H9 (cell line): ENCODE measurements at regions not wholly inside any gene's neighbourhood (a gene's known extent, or its start where the extent isn't known, plus 50 kb on each side); places are given as distances from the start of the nearest gene placed in this dataset.

Source experiments
- DNase-seq: peaks from one replicate; pipeline ENCODE4 v3.0.0-alpha.2; 2017
- H2AFZ ChIP-seq: one replicate; pipeline ENCODE4 v1.6.1; 2013; ENCODE audit warnings: mild to moderate bottlenecking, low read length, control low read depth, moderate library complexity
- H2AK5ac ChIP-seq: 2 replicates; pipeline ENCODE4 v1.6.1; 2013; ENCODE audit warnings: low read length, control low read depth, mixed read lengths; ENCODE audit not compliant: insufficient read length
- H2BK120ac ChIP-seq: one replicate; pipeline ENCODE4 v1.6.1; 2013; ENCODE audit warnings: low read depth, mild to moderate bottlenecking, low read length, control low read depth, inconsistent platforms; ENCODE audit not compliant: poor library complexity, severe bottlenecking
- H2BK12ac ChIP-seq: 2 replicates; pipeline ENCODE4 v1.6.1; 2013; ENCODE audit warnings: low read length, control low read depth, mixed read lengths, low read depth; ENCODE audit not compliant: insufficient read length
- H2BK15ac ChIP-seq: 2 replicates; pipeline ENCODE4 v1.6.1; 2013; ENCODE audit warnings: low read depth, low read length, control low read depth
- H2BK20ac ChIP-seq: one replicate; pipeline ENCODE4 v1.6.1; 2013; ENCODE audit warnings: low read depth, mild to moderate bottlenecking, low read length, control low read depth, inconsistent platforms; ENCODE audit not compliant: poor library complexity, severe bottlenecking
- H2BK5ac ChIP-seq: 2 replicates; pipeline ENCODE4 v1.6.1; 2013; ENCODE audit warnings: low read length, control low read depth, mixed read lengths; ENCODE audit not compliant: insufficient read length
- H3K14ac ChIP-seq: 2 replicates; pipeline ENCODE4 v1.6.1; 2013; ENCODE audit warnings: low read length, control low read depth; ENCODE audit not compliant: insufficient read depth
- H3K18ac ChIP-seq: 2 replicates; pipeline ENCODE4 v1.6.1; 2013; ENCODE audit warnings: low read depth, mild to moderate bottlenecking, mixed read lengths, low read length, control low read depth; ENCODE audit not compliant: insufficient read length
- H3K23ac ChIP-seq: 2 replicates; pipeline ENCODE4 v1.6.1; 2013; ENCODE audit warnings: low read length, control low read depth, mixed read lengths, low read depth; ENCODE audit not compliant: insufficient read length
- H3K23me2 ChIP-seq: 2 replicates; pipeline ENCODE4 v1.6.1; 2013; ENCODE audit warnings: low read depth, mild to moderate bottlenecking, mixed read lengths, low read length, control low read depth; ENCODE audit not compliant: insufficient read length, poor library complexity, severe bottlenecking
- H3K27ac ChIP-seq: 2 replicates; pipeline ENCODE4 v1.5.1; 2013; ENCODE audit warnings: low read length, control low read depth, mixed read lengths, low read depth; ENCODE audit not compliant: insufficient read length
- H3K27me3 ChIP-seq: 2 replicates; pipeline ENCODE4 v1.6.1; 2013; ENCODE audit warnings: low read length, control low read depth, inconsistent platforms; ENCODE audit not compliant: insufficient read depth
- H3K4ac ChIP-seq: 2 replicates; pipeline ENCODE4 v1.6.1; 2013; ENCODE audit warnings: low read depth, mild to moderate bottlenecking, control low read depth, inconsistent platforms, low read length, moderate library complexity
- H3K4me1 ChIP-seq: 2 replicates; pipeline ENCODE4 v1.6.1; 2013; ENCODE audit warnings: low read length, control low read depth, inconsistent platforms; ENCODE audit not compliant: insufficient read depth
- H3K4me2 ChIP-seq: 2 replicates; pipeline ENCODE4 v1.6.1; 2013; ENCODE audit warnings: low read length, control low read depth, mixed read lengths; ENCODE audit not compliant: insufficient read length, insufficient read depth
- H3K56ac ChIP-seq: 2 replicates; pipeline ENCODE4 v1.6.1; 2013; ENCODE audit warnings: low read depth, mild to moderate bottlenecking, mixed read lengths, low read length, control low read depth; ENCODE audit not compliant: insufficient read length
- H3K79me1 ChIP-seq: 2 replicates; pipeline ENCODE4 v1.6.1; 2013; ENCODE audit warnings: low read depth, mild to moderate bottlenecking, moderate library complexity, low read length, control low read depth, inconsistent platforms; ENCODE audit not compliant: insufficient read depth, poor library complexity, severe bottlenecking
- H3K79me2 ChIP-seq: 2 replicates; pipeline ENCODE4 v1.6.1; 2013; ENCODE audit warnings: low read length, control low read depth, inconsistent platforms; ENCODE audit not compliant: insufficient read depth
- H3K9ac ChIP-seq: 2 replicates; pipeline ENCODE4 v1.6.1; 2013; ENCODE audit warnings: low read length, control low read depth, mixed read lengths; ENCODE audit not compliant: insufficient read length; ENCODE audit errors: extremely low read depth
- H3K9me3 ChIP-seq: one replicate; pipeline ENCODE4 v1.6.1; 2013; ENCODE audit warnings: low read depth, low read length, inconsistent platforms; ENCODE audit not compliant: control insufficient read depth
- H3T11ph ChIP-seq: one replicate; pipeline ENCODE4 v1.6.1; 2013; ENCODE audit warnings: mild to moderate bottlenecking, low read length, control low read depth, inconsistent platforms
- H4K20me1 ChIP-seq: one replicate; pipeline ENCODE4 v1.6.1; 2013; ENCODE audit not compliant: control insufficient read depth, insufficient read length, insufficient read depth
- H4K5ac ChIP-seq: 2 replicates; pipeline ENCODE4 v1.6.1; 2013; ENCODE audit warnings: low read depth, mild to moderate bottlenecking, mixed read lengths, low read length, control low read depth; ENCODE audit not compliant: insufficient read length
- H4K8ac ChIP-seq: replicated peaks from 2 replicates; pipeline ENCODE4 v1.6.1; 2013; ENCODE audit warnings: low read length, control low read depth, mixed read lengths, low read depth; ENCODE audit not compliant: insufficient read length
- H4K91ac ChIP-seq: 2 replicates; pipeline ENCODE4 v1.6.1; 2013; ENCODE audit warnings: low read depth, mild to moderate bottlenecking, moderate library complexity, mixed read lengths, low read length, control low read depth; ENCODE audit not compliant: insufficient read length
- H3K27ac Mint-ChIP-seq, 3 experiments: 2 replicates in 2 of 3; 3 replicates in 1 of 3; pipeline ENCODE4 v1.8.0; 2020 to 2021; ENCODE audit warnings: mixed read lengths in 3 of 3, mild to moderate bottlenecking in 1 of 3, moderate library complexity in 1 of 3
- H3K27me3 Mint-ChIP-seq: 2 replicates; pipeline ENCODE4 v1.8.0; 2021; ENCODE audit warnings: low read depth, mild to moderate bottlenecking, moderate library complexity, mixed read lengths
- H3K36me3 Mint-ChIP-seq, 3 experiments: 2 replicates in 2 of 3; 3 replicates in 1 of 3; pipeline ENCODE4 v1.8.0; 2020 to 2021; ENCODE audit warnings: low read depth in 3 of 3, mixed read lengths in 3 of 3; ENCODE audit not compliant: insufficient read depth in 1 of 3
- H3K4me1 Mint-ChIP-seq, 2 experiments: 2 replicates each; pipeline ENCODE4 v1.8.0; 2020; ENCODE audit warnings: mixed read lengths in 2 of 2
- H3K4me3 Mint-ChIP-seq, 2 experiments: 2 replicates in 1 of 2; 3 replicates in 1 of 2; pipeline ENCODE4 v1.8.0; 2020 to 2021; ENCODE audit warnings: mild to moderate bottlenecking in 2 of 2, mixed read lengths in 2 of 2, moderate library complexity in 1 of 2
- H3K9me3 Mint-ChIP-seq, 2 experiments: 2 replicates in 1 of 2; 3 replicates in 1 of 2; pipeline ENCODE4 v1.8.0; 2020; ENCODE audit warnings: mild to moderate bottlenecking in 2 of 2, mixed read lengths in 2 of 2, moderate library complexity in 1 of 2
- CTCF ChIP-seq: fragments of 200-600 bp; sonication (generic); conservative IDR thresholded peaks from 3 replicates; pipeline ENCODE4 v1.8.0; 2021; ENCODE audit warnings: antibody characterized with exemption, mild to moderate bottlenecking
- WGBS: extraction: QIAGEN DNeasy Blood & Tissue Kit; methylation state at CpG from one replicate; pipeline ENCODE4 v1.1.7; 2013; ENCODE audit warnings: missing lambda C conversion rate, low lambda C conversion rate, mixed read lengths; ENCODE audit not compliant: insufficient read length; ENCODE audit errors: extremely low coverage; 5-methylcytosine and 5-hydroxymethylcytosine counted together

GRCh38 chr7:65800890-65801341 is 72.0 kb upstream of the VKORC1L1 start:
- Histone ChIP-seq H3K79me1 (no peaks in the 10 kb centered on the region), H4K20me1 (no peaks in the 10 kb centered on the region), H2BK20ac (no peak overlapping the region), H3K4ac (no peak overlapping the region), H4K8ac (no peak overlapping the region), H3K23me2 (no peaks in the 10 kb centered on the region), H3K56ac (no peak overlapping the region), H3K9ac (no peak overlapping the region), H3K4me1 (no peaks in the 10 kb centered on the region), H2BK5ac (no peak overlapping the region), H4K5ac (no peak overlapping the region), H3K18ac (no peak overlapping the region), H3K27ac (no peak overlapping the region), H2BK12ac (no peak overlapping the region), H3K79me2 (no peaks in the 10 kb centered on the region), H2AFZ (no peak overlapping the region), H3K23ac (no peak overlapping the region), H3T11ph (no peak overlapping the region), H3K9me3 (no peaks in the 10 kb centered on the region), H3K4me2 (no peak overlapping the region), H2BK15ac (no peak overlapping the region), H3K14ac (no peak overlapping the region), H2AK5ac (no peak overlapping the region), H2BK120ac (no peak overlapping the region), H4K91ac (no peak overlapping the region), H3K27me3 (no peaks in the 10 kb centered on the region)
- H3K27me3 Mint-ChIP-seq, result no peaks in the 10 kb centered on the region
- H3K27ac Mint-ChIP-seq, result peak overlapping the region in 1 of 3 experiments; percentile 44; a peak in 1 of 7 replicates
- no peak overlapping the region for H3K4me3 Mint-ChIP-seq
- peaks cover 7% of the 10 kb centered on the region in 2 experiments; a peak in 2 of 4 replicates for H3K4me1 Mint-ChIP-seq
- TF ChIP-seq CTCF, result no peak
- no peaks in the 10 kb centered on the region for H3K36me3 Mint-ChIP-seq
- no peak for DNase-seq
- no peaks in the 10 kb centered on the region for H3K9me3 Mint-ChIP-seq
- WGBS, result no CpG with 5 or more reads among the region's 6 CpGs
